Mesenchymal stem cell (in vitro differentiated cells and primary cell): ENCODE measurements at regions not wholly inside any gene's neighbourhood (a gene's known extent, or its start where the extent isn't known, plus 50 kb on each side); places are given as distances from the start of the nearest gene placed in this dataset.
"Not testable (repeated sequence)": the region's sequence is repeated elsewhere in the genome, so short reads cannot be mapped to it uniquely, and the experiment has no call there.

Source experiments
- DNase-seq: peaks from one replicate; pipeline ENCODE4 v3.0.0-alpha.2; 2013
- H2AFZ ChIP-seq: one replicate; pipeline ENCODE4 v1.6.1; 2013; ENCODE audit warnings: low read depth, mild to moderate bottlenecking, control low read depth, inconsistent platforms, low read length, moderate library complexity
- H2AK5ac ChIP-seq: 2 replicates; pipeline ENCODE4 v1.6.1; 2013; ENCODE audit warnings: low read length, moderate library complexity, mild to moderate bottlenecking, inconsistent platforms; ENCODE audit not compliant: severe bottlenecking
- H2BK120ac ChIP-seq: one replicate; pipeline ENCODE4 v1.6.1; 2013; ENCODE audit warnings: low read depth, mild to moderate bottlenecking, inconsistent platforms, low read length, moderate library complexity
- H2BK12ac ChIP-seq, 2 experiments: one replicate each; pipeline ENCODE4 v1.6.1; 2013; ENCODE audit warnings: inconsistent platforms in 2 of 2, low read length in 2 of 2, mild to moderate bottlenecking in 2 of 2, moderate library complexity in 2 of 2, control low read depth in 1 of 2
- H2BK15ac ChIP-seq: one replicate; pipeline ENCODE4 v1.6.1; 2013; ENCODE audit warnings: mild to moderate bottlenecking, low read depth, inconsistent platforms; ENCODE audit not compliant: poor library complexity, severe bottlenecking
- H2BK5ac ChIP-seq: 2 replicates; pipeline ENCODE4 v1.6.1; 2013; ENCODE audit warnings: low read depth, mild to moderate bottlenecking, low read length, control low read depth, inconsistent platforms; ENCODE audit not compliant: poor library complexity, severe bottlenecking
- H3K14ac ChIP-seq, 2 experiments: one replicate each; pipeline ENCODE4 v1.6.1; 2013; ENCODE audit warnings: inconsistent platforms in 2 of 2, low read length in 2 of 2, control low read depth in 1 of 2, mild to moderate bottlenecking in 1 of 2, moderate library complexity in 1 of 2
- H3K18ac ChIP-seq, 2 experiments: one replicate each; pipeline ENCODE4 v1.6.1; 2013; ENCODE audit warnings: inconsistent platforms in 2 of 2, low read length in 2 of 2, control low read depth in 1 of 2, low read depth in 1 of 2, mild to moderate bottlenecking in 1 of 2
- H3K23ac ChIP-seq, 2 experiments: one replicate each; pipeline ENCODE4 v1.6.1; 2013; ENCODE audit warnings: inconsistent platforms in 2 of 2, low read length in 2 of 2, mild to moderate bottlenecking in 2 of 2, moderate library complexity in 2 of 2, control low read depth in 1 of 2
- H3K27ac ChIP-seq: 2 replicates; pipeline ENCODE4 v1.5.1; 2013; ENCODE audit warnings: mild to moderate bottlenecking, moderate library complexity, low read length, control low read depth, inconsistent platforms; ENCODE audit not compliant: poor library complexity, severe bottlenecking
- H3K27me3 ChIP-seq, 2 experiments: 2 replicates each; pipeline versions ENCODE4 v1.6.1 to v1.7.0; 2013; ENCODE audit warnings: low read length in 2 of 2, mild to moderate bottlenecking in 2 of 2, moderate library complexity in 2 of 2, control low read depth in 1 of 2, inconsistent platforms in 1 of 2; ENCODE audit not compliant: control insufficient read depth in 1 of 2, insufficient read depth in 1 of 2
- H3K36me3 ChIP-seq, 2 experiments: 2 replicates each; pipeline versions ENCODE4 v1.6.1 to v1.7.0; 2013; ENCODE audit warnings: low read length in 2 of 2, control low read depth in 1 of 2, inconsistent platforms in 1 of 2, low read depth in 1 of 2, mild to moderate bottlenecking in 1 of 2; ENCODE audit not compliant: insufficient read depth in 2 of 2, control insufficient read depth in 1 of 2
- H3K4ac ChIP-seq, 2 experiments: one replicate each; pipeline ENCODE4 v1.6.1; 2013; ENCODE audit warnings: inconsistent platforms in 2 of 2, low read length in 2 of 2, mild to moderate bottlenecking in 2 of 2, moderate library complexity in 2 of 2, control low read depth in 1 of 2, low read depth in 1 of 2
- H3K4me1 ChIP-seq: 2 replicates; pipeline ENCODE4 v1.6.1; 2013; ENCODE audit warnings: low read depth, low read length, control low read depth; ENCODE audit not compliant: control insufficient read depth, insufficient read depth
- H3K4me2 ChIP-seq: 2 replicates; pipeline ENCODE4 v1.6.1; 2013; ENCODE audit warnings: low read length, mild to moderate bottlenecking, inconsistent platforms; ENCODE audit not compliant: poor library complexity, severe bottlenecking
- H3K4me3 ChIP-seq, 2 experiments: 2 replicates each; pipeline versions ENCODE4 v1.5.1 to v1.7.0; 2013; ENCODE audit warnings: low read length in 2 of 2, mild to moderate bottlenecking in 2 of 2, control low read depth in 1 of 2, low read depth in 1 of 2; ENCODE audit not compliant: insufficient read depth in 1 of 2
- H3K79me1 ChIP-seq: replicated peaks from 2 replicates; pipeline ENCODE4 v1.6.1; 2013; ENCODE audit warnings: mild to moderate bottlenecking, control low read depth, low read length, inconsistent platforms; ENCODE audit not compliant: poor library complexity, severe bottlenecking
- H3K9ac ChIP-seq: 2 replicates; pipeline ENCODE4 v1.7.0; 2013; ENCODE audit warnings: mild to moderate bottlenecking, low read length, moderate library complexity
- H3K9me3 ChIP-seq: 2 replicates; pipeline ENCODE4 v1.7.0; 2013; ENCODE audit warnings: mild to moderate bottlenecking, low read length; ENCODE audit not compliant: control insufficient read depth
- H4K8ac ChIP-seq: one replicate; pipeline ENCODE4 v1.6.1; 2013; ENCODE audit warnings: inconsistent platforms, mild to moderate bottlenecking, low read length, moderate library complexity
- H4K91ac ChIP-seq: one replicate; pipeline ENCODE4 v1.6.1; 2013; ENCODE audit warnings: mild to moderate bottlenecking, low read length, inconsistent platforms
- WGBS: methylation state at CpG from one replicate; pipeline ENCODE4 v1.1.7; 2013; ENCODE audit warnings: mixed read lengths; 5-methylcytosine and 5-hydroxymethylcytosine counted together

- H4K8ac ChIP-seq, H3K4ac ChIP-seq, H2BK5ac ChIP-seq, H2BK120ac ChIP-seq, H2AFZ ChIP-seq, H3K18ac ChIP-seq, H3K4me3 ChIP-seq, H3K4me1 ChIP-seq, H2AK5ac ChIP-seq, H3K14ac ChIP-seq, H3K23ac ChIP-seq, H2BK15ac ChIP-seq, DNase-seq, H3K27ac ChIP-seq, H2BK12ac ChIP-seq, H3K79me1 ChIP-seq, H3K27me3 ChIP-seq, H3K9ac ChIP-seq, H3K36me3 ChIP-seq, H3K4me2 ChIP-seq, H4K91ac ChIP-seq: not testable (repeated sequence)
- 65% methylated on average over 4 of the region's 4 CpGs for WGBS
- H3K9me3 ChIP-seq = peaks cover 13% of the 10 kb centered on the region
Observed at GRCh38 chr3:6030648-6031047, 830.3 kb upstream of the GRM7 start.

GRCh38 chr3:6035626-6036025 lies 825.3 kb upstream of the GRM7 start:
- Histone ChIP-seq H2BK5ac (no peak overlapping the region), H2BK15ac (no peak overlapping the region), H2AK5ac (no peak overlapping the region), H3K4ac (no peak overlapping the region), H3K4me3 (no peak overlapping the region), H3K14ac (no peak overlapping the region), H4K91ac (no peak overlapping the region), H2BK120ac (no peak overlapping the region), H2AFZ (no peak overlapping the region), H4K8ac (no peak overlapping the region), H3K18ac (no peak overlapping the region), H3K9me3 (peaks cover 5% of the 10 kb centered on the region), H3K4me2 (no peak overlapping the region), H3K23ac (no peak overlapping the region), H2BK12ac (no peak overlapping the region), H3K4me1 (no peaks in the 10 kb centered on the region), H3K9ac (no peak overlapping the region), H3K27ac (no peak overlapping the region), H3K79me1 (no peaks in the 10 kb centered on the region), H3K27me3 (no peaks in the 10 kb centered on the region), H3K36me3 (no peaks in the 10 kb centered on the region)
- no peak for DNase-seq
- WGBS = 63% methylated on average over 6 of the region's 6 CpGs

DNA sequence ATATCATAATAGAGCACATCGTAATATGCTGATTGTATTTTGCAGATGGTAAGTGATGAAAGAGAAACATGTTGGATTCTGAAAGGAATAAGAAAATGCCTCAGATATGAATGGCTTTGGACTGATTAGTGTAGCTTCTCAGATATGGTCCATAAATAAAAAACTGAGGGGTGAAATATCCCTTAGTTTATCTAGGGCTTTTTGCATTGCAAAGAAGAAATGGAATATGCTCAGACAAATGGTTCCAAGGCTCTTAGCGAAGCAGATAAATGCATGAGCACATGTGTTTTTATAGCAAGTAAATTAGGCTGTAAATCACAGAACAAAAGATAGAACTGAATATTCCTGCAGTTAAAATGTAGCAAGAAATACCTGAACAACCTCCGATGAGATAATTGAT lies 820.9 kb upstream of the GRM7 start:
- Histone ChIP-seq H3K27ac (no peak overlapping the region), H3K4ac (no peak overlapping the region), H3K4me3 (no peak overlapping the region), H3K14ac (no peak overlapping the region), H3K23ac (no peak overlapping the region), H3K27me3 (no peaks in the 10 kb centered on the region), H4K8ac (no peak overlapping the region), H3K4me1 (no peaks in the 10 kb centered on the region), H2AK5ac (no peak overlapping the region), H3K4me2 (no peak overlapping the region), H2BK5ac (no peak overlapping the region), H4K91ac (no peak overlapping the region), H3K36me3 (no peaks in the 10 kb centered on the region), H3K79me1 (no peaks in the 10 kb centered on the region), H2BK15ac (no peak overlapping the region), H2BK12ac (no peak overlapping the region), H2BK120ac (no peak overlapping the region), H2AFZ (no peak overlapping the region), H3K9me3 (peaks cover 25% of the 10 kb centered on the region), H3K9ac (no peak overlapping the region), H3K18ac (no peak overlapping the region)
- WGBS = 88% methylated on average over 2 of the region's 3 CpGs
- DNase-seq = no peak

DNA sequence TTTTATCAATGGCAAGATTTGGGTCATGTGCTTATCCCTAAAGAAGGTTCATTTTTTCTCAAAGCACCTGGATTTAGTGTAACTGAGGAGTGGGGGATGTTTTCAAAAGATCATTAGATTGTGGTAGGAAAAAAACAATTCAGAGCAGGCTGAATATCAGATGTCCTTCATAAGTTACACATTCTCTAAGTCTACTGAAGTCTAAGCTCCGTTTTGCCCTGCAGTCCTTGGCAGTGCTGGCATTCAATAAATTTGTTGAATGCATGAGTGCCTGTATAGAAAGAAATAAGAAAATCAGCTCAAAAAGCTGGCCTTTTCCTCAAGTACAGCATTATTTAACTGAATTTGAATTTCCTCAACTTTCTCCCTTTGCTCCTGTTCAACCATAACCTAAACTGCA lies 819.0 kb upstream of the GRM7 start:
- Histone ChIP-seq H3K27me3 (no peaks in the 10 kb centered on the region), H3K18ac (no peak overlapping the region), H4K91ac (no peak overlapping the region)

More for the DNA sequence above, 819.0 kb upstream of the GRM7 start:
- WGBS = no CpG with 5 or more reads among the region's 1 CpG
- Histone ChIP-seq H3K4ac (no peak overlapping the region), H3K4me1 (no peaks in the 10 kb centered on the region), H3K36me3 (no peaks in the 10 kb centered on the region), H2BK12ac (no peak overlapping the region), H3K4me3 (no peak overlapping the region), H2AK5ac (no peak overlapping the region), H3K9me3 (peaks cover 33% of the 10 kb centered on the region), H3K9ac (no peak overlapping the region), H3K79me1 (no peaks in the 10 kb centered on the region), H2BK5ac (no peak overlapping the region), H4K8ac (no peak overlapping the region), H2AFZ (no peak overlapping the region), H3K27ac (no peak overlapping the region), H3K4me2 (no peak overlapping the region), H2BK15ac (no peak overlapping the region), H3K14ac (no peak overlapping the region), H2BK120ac (no peak overlapping the region), H3K23ac (no peak overlapping the region)
- no peak for DNase-seq
